ENCODE measurements at regions not wholly inside any gene's neighbourhood (a gene's known extent, or its start where the extent isn't known, plus 50 kb on each side); places are given as distances from the start of the nearest gene placed in this dataset.

DNA sequence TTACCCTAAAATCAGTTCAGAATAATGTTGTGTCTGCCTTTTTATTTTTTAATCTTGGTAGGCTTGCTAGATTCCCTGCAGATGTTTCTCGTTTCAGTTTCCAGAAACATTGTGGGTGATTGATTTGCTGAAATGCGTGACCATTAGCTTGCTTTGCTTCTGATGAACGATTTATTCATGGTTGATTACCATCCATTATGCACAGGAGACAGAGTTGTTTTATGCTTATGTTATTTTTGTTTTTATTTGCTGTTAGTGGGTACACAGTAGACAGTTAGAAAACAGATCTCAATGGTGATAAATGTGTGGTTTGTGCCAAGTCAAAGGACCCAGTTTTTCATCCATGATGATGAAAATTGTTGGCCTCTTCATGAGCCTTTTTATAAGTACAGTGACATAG lies 455.6 kb upstream of the BOD1L1 start:
- H3K4me3 ChIP-seq: no peak overlapping the region
- H3K79me2 ChIP-seq (replicated peaks; ENCODE audit: insufficient read depth): no peaks in the 10 kb centered on the region
- Mint-ChIP-seq H3K4me3 (no peak overlapping the region), H3K27ac (no peak overlapping the region), H3K36me3 (ENCODE audit: low read depth) (peaks cover 2% of the 10 kb centered on the region; the same call in 1 of the 3 replicates), H3K27me3 (ENCODE audit: insufficient read depth, low read depth, poor library complexity) (no peaks in the 10 kb centered on the region), H3K9me3 (peaks cover 11% of the 10 kb centered on the region; the same call in 2 of the 3 replicates), H3K4me1 (peaks cover 16% of the 10 kb centered on the region)
- peaks cover 20% of the 10 kb centered on the region for H3K4me1 ChIP-seq (ENCODE audit: insufficient read depth)
- no peaks in the 10 kb centered on the region for H3F3A ChIP-seq (replicated peaks; ENCODE audit: low read depth)
- ATAC-seq (no peak), DNase-seq (ENCODE audit: low spot score) (no peak)
- TF ChIP-seq, protein P1, sequence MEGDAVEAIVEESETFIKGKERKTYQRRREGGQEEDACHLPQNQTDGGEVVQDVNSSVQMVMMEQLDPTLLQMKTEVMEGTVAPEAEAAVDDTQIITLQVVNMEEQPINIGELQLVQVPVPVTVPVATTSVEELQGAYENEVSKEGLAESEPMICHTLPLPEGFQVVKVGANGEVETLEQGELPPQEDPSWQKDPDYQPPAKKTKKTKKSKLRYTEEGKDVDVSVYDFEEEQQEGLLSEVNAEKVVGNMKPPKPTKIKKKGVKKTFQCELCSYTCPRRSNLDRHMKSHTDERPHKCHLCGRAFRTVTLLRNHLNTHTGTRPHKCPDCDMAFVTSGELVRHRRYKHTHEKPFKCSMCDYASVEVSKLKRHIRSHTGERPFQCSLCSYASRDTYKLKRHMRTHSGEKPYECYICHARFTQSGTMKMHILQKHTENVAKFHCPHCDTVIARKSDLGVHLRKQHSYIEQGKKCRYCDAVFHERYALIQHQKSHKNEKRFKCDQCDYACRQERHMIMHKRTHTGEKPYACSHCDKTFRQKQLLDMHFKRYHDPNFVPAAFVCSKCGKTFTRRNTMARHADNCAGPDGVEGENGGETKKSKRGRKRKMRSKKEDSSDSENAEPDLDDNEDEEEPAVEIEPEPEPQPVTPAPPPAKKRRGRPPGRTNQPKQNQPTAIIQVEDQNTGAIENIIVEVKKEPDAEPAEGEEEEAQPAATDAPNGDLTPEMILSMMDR (conservative IDR thresholded peaks at IDR 0.05; ENCODE audit: low read depth in 2 of 2): no peak
- H3K27me3 ChIP-seq (ENCODE audit: insufficient read depth): no peaks in the 10 kb centered on the region
- H3K36me3 ChIP-seq (ENCODE audit: insufficient read depth): no peaks in the 10 kb centered on the region
- H2AFZ ChIP-seq: no peak overlapping the region; the same call in 1 of the 2 replicates
- no peak overlapping the region for H3K4me2 ChIP-seq
- no peaks in the 10 kb centered on the region for H4K20me1 ChIP-seq (replicated peaks; ENCODE audit: insufficient read depth)
- H3K27ac ChIP-seq (ENCODE audit: low read depth): no peak overlapping the region
- H3K9me2 ChIP-seq (ENCODE audit: insufficient read depth): peaks cover 18% of the 10 kb centered on the region

DNA sequence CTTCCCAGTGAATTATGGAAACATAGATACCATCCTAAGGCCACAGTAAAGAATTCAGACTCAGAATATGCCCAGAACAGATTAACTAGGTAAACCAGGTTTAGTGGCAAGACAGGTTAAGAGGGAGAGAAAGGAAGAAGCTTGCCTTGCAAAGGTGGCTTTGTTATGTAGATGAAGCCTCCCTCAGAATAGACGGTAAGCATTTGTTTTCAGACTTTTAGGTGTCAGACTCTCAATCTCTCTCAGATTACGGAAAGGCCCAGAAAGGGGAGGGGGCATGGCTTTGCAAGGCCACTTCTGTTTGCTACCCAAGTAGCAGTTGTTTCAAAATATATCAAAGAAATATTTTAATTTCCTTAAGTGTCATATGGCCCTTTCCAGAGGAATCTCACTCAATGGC lies 457.1 kb upstream of the BOD1L1 start:
- Histone ChIP-seq H4K20me1 (replicated peaks; ENCODE audit: insufficient read depth) (no peaks in the 10 kb centered on the region), H3K4me1 (ENCODE audit: insufficient read depth) (peaks cover 26% of the 10 kb centered on the region), H3K79me2 (replicated peaks; ENCODE audit: insufficient read depth) (no peaks in the 10 kb centered on the region), H3K27ac (ENCODE audit: low read depth) (no peak overlapping the region), H3K4me3 (no peak overlapping the region), H3F3A (replicated peaks; ENCODE audit: low read depth) (no peaks in the 10 kb centered on the region), H3K27me3 (ENCODE audit: insufficient read depth) (no peaks in the 10 kb centered on the region), H3K9me2 (ENCODE audit: insufficient read depth) (peaks cover 9% of the 10 kb centered on the region), H3K36me3 (ENCODE audit: insufficient read depth) (no peaks in the 10 kb centered on the region), H3K4me2 (no peak overlapping the region), H2AFZ (no peak overlapping the region)
- 0 out of 2 replicates have a peak, but pooled peaks have one; percentile 6 for TF ChIP-seq NANOG (IDR thresholded peaks at IDR 0.05; ENCODE audit: borderline replicate concordance)
- no peak for TF ChIP-seq EZH2phosphoT487 (IDR thresholded peaks at IDR 0.05; ENCODE audit: unreplicated experiment)
- TF ChIP-seq, protein P2, sequence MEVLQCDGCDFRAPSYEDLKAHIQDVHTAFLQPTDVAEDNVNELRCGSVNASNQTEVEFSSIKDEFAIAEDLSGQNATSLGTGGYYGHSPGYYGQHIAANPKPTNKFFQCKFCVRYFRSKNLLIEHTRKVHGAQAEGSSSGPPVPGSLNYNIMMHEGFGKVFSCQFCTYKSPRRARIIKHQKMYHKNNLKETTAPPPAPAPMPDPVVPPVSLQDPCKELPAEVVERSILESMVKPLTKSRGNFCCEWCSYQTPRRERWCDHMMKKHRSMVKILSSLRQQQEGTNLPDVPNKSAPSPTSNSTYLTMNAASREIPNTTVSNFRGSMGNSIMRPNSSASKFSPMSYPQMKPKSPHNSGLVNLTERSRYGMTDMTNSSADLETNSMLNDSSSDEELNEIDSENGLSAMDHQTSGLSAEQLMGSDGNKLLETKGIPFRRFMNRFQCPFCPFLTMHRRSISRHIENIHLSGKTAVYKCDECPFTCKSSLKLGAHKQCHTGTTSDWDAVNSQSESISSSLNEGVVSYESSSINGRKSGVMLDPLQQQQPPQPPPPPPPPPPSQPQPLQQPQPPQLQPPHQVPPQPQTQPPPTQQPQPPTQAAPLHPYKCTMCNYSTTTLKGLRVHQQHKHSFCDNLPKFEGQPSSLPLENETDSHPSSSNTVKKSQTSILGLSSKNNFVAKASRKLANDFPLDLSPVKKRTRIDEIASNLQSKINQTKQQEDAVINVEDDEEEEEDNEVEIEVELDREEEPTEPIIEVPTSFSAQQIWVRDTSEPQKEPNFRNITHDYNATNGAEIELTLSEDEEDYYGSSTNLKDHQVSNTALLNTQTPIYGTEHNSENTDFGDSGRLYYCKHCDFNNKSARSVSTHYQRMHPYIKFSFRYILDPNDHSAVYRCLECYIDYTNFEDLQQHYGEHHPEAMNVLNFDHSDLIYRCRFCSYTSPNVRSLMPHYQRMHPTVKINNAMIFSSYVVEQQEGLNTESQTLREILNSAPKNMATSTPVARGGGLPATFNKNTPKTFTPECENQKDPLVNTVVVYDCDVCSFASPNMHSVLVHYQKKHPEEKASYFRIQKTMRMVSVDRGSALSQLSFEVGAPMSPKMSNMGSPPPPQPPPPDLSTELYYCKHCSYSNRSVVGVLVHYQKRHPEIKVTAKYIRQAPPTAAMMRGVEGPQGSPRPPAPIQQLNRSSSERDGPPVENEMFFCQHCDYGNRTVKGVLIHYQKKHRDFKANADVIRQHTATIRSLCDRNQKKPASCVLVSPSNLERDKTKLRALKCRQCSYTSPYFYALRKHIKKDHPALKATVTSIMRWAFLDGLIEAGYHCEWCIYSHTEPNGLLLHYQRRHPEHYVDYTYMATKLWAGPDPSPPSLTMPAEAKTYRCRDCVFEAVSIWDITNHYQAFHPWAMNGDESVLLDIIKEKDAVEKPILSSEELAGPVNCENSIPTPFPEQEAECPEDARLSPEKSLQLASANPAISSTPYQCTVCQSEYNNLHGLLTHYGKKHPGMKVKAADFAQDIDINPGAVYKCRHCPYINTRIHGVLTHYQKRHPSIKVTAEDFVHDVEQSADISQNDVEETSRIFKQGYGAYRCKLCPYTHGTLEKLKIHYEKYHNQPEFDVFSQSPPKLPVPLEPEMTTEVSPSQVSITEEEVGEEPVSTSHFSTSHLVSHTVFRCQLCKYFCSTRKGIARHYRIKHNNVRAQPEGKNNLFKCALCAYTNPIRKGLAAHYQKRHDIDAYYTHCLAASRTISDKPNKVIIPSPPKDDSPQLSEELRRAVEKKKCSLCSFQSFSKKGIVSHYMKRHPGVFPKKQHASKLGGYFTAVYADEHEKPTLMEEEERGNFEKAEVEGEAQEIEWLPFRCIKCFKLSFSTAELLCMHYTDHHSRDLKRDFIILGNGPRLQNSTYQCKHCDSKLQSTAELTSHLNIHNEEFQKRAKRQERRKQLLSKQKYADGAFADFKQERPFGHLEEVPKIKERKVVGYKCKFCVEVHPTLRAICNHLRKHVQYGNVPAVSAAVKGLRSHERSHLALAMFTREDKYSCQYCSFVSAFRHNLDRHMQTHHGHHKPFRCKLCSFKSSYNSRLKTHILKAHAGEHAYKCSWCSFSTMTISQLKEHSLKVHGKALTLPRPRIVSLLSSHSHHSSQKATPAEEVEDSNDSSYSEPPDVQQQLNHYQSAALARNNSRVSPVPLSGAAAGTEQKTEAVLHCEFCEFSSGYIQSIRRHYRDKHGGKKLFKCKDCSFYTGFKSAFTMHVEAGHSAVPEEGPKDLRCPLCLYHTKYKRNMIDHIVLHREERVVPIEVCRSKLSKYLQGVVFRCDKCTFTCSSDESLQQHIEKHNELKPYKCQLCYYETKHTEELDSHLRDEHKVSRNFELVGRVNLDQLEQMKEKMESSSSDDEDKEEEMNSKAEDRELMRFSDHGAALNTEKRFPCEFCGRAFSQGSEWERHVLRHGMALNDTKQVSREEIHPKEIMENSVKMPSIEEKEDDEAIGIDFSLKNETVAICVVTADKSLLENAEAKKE (CRISPR knock-in tag; IDR thresholded peaks at IDR 0.05): peak; percentile 64
- peak overlapping the region; percentile 48; the same call in 1 of the 2 replicates for H3K27ac Mint-ChIP-seq
- no peak overlapping the region for H3K4me3 Mint-ChIP-seq
- H3K27me3 Mint-ChIP-seq (ENCODE audit: insufficient read depth, low read depth, poor library complexity): no peaks in the 10 kb centered on the region
- DNase-seq (ENCODE audit: low spot score) (peak; percentile 89), ATAC-seq (peak; percentile 98)
- peaks cover 2% of the 10 kb centered on the region; the same call in 1 of the 3 replicates for H3K36me3 Mint-ChIP-seq (ENCODE audit: low read depth)
- peaks cover 9% of the 10 kb centered on the region; the same call in 2 of the 3 replicates for H3K9me3 Mint-ChIP-seq
- H3K4me1 Mint-ChIP-seq: peaks cover 21% of the 10 kb centered on the region

All from GM23338 (cell line).